T-helper 2 cell treated with Interferon-gamma antibody and Interleukin-4, amounts not matched to agents 100 ng/mL and 5 ng/mL, for 36 hours (primary cell): ENCODE measurements at regions not wholly inside any gene's neighbourhood (a gene's known extent, or its start where the extent isn't known, plus 50 kb on each side); places are given as distances from the start of the nearest gene placed in this dataset.

Source experiments
- intact Hi-C: fragments of 100-400 bp; cut with micrococcal nuclease; formaldehyde crosslinking; loops from one replicate; pipeline ENCODE4 v1.15.1; 2023

DNA sequence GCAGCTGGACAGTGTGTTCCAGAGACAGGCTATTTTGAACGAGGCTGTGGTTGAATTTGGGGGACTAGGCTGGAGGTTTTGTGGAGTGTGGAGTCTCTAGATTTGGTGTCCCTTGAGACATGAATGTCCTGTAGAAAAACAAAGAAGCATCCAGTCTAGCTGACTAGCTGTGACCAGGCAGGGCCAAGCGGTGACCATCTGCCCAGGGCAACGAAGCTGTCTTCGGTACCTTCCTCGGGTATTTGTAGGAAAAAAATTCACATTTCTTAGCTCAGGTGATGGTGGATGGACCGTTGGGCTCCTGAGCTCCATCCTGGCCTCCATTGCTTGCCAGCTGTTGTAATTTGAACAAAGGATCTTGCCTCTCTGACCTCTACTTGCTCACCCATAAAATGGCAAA lies 557.3 kb downstream of the MIAT start:
- intact Hi-C loops, result no loop called here

- intact Hi-C loops, result no loop called here
These were observed 558.5 kb downstream of the MIAT start for GRCh38 chr22:27215871-27216270.

- intact Hi-C loops, result no loop called here
These were observed 559.1 kb downstream of the MIAT start for GRCh38 chr22:27216444-27216843.

DNA sequence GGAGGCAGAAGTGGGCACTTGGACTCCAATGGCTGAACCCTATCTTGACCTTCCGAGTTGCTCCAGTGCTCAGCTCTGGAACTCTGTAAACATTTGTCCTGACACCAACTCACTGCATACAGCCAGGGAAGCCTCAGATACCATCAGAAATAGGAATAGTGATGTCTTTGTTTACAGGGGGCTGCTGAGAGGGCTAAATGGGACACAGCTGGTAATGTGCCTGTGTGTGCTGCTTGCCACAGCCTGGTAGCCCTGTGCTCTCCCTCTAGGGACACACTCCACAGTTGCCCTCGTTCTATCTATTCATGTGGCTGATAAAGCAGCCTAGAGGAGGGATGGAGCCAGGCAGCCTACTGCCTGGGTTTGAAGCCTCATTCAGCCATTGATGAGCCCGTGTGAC lies 559.8 kb downstream of the MIAT start:
- intact Hi-C loops, result no loop called here

DNA sequence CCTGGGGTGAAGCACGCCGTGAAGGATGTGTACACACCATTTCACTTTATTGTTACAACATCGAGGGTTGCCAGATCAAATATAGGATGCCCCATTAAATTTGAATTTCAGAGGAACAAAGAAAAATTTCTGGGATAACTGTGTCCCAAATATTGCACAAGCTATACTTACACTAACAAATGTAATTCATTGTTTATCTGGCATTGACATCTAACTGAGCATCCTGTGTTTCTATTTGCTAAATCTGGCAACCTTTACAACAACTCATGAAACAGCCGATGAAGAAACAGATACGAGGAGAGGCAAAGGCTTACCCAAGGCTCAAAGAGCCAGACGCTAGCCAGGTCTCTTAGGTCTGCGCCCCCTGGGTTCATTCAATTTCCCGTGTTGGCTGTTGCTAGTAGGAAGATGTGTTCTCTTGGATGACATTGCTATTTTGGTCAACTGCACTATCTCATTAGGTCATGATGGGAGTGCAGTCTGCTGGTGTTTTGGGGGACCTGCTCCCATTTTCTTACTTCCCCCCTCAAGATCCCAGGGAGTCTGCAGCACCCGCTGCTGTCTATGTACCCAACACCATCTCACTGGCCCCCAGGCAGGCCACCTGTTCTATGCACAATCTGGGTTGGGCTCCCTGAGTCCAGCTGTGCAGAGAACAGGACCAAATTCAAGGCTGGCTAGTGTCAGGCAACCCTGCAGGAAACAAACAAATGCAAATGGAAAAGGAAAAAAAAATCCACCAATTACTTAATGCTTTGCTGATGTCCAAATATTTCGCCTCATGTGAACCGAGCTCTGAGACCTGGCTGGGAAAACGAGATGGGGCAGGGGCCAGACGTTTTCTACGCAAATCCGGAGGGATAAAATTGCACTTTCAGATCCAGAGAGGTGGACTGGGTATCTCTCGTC lies 560.9 kb downstream of the MIAT start:
- intact Hi-C loops, result no loop called here

GRCh38 chr22:27219036-27219435 lies 561.6 kb downstream of the MIAT start:
- intact Hi-C loops, result no loop called here

- intact Hi-C loops, result no loop called here
These were observed 563.0 kb downstream of the MIAT start for GRCh38 chr22:27220339-27220738.

GRCh38 chr22:27222178-27222577 lies 564.8 kb downstream of the MIAT start:
- intact Hi-C loops, result no loop called here

- intact Hi-C loops, result no loop called here
These were observed 566.2 kb downstream of the MIAT start for GRCh38 chr22:27223317-27224177.

GRCh38 chr22:27224485-27225374 lies 567.3 kb downstream of the MIAT start:
- intact Hi-C loops, result no loop called here

GRCh38 chr22:27226666-27227065 lies 569.3 kb downstream of the MIAT start:
- intact Hi-C loops, result no loop called here

GRCh38 chr22:27228771-27229170 lies 571.4 kb downstream of the MIAT start:
- intact Hi-C loops, result no loop called here

- intact Hi-C loops, result no loop called here
These were observed 571.4 kb downstream of the MN1 start for GRCh38 chr22:27230189-27230588.

- intact Hi-C loops, result no loop called here
These were observed 570.3 kb downstream of the MN1 start for GRCh38 chr22:27231266-27231665.

DNA sequence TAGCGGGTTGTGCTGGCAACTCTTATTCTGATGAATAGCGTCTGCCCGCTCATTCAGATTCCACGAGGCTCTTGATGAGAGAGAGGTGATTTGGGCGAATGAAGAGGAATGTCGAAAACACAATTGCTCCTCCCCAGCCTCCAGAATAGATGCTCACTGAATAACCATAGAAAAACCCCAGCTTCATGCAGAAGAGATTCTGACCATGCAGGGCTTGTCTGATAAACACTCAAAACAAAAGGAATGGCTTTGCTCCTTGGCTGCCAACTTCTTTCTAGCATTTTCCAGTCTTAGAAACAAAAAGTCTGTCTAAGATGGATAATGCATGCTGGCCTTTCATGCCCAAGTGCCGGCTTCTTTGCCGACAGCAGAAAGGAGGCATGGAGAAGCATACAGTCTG lies 569.5 kb downstream of the MN1 start:
- intact Hi-C loops, result no loop called here

DNA sequence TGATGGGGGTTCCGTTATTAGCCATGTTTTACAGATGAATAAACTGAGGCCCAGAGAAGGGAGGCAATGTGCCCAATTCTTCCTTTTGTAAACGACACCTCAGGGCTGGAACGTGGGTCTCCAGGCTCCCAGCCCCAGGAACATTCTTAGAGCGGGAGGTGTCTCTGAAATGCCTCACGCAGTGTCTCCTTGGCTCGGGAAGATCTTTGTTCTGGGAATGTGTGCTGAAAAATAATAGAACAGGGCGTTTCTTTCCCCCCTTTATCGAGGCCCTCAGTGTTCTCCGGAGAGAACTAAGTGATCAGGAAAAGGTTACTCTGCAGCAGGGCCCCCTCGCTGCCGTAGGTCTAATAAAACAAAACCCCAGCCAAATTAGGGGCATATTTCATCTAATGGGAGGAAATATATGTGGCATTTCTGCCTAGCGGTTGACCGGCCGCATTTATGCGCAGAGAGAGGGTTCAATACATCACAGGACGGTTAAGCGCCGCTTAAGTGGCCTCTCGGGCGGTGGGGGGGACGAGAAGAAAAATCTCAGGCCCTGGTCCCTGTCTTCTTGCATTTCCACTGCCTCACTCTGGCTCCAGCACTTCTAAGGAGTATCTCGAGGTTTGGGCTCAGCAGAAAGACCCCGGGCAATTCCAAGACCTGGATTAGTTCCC lies 564.3 kb downstream of the MN1 start:
- intact Hi-C loops, result no loop called here

GRCh38 chr22:27238935-27239510 lies 562.5 kb downstream of the MN1 start:
- intact Hi-C loops, result no loop called here

DNA sequence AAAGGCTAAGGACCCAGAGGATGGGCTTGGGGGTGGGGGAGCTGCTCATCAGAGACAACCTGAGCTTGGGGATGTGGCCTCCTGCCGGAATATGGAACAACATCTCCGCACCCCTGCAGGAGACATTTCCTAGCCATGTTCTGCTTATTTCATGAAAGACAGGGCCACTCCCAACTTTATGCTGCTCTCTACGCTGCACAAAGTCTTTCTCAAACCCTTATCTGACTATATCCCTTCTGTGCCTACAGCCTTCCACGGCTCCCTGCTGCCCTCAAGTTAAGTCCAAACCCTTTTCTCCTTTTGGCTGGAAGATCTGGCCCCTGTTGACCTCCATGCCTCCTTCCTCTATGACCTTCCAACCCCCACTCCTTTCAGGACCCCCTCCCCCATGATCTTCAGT lies 562.0 kb downstream of the MN1 start:
- intact Hi-C loops, result no loop called here

- intact Hi-C loops, result no loop called here
These were observed 561.1 kb downstream of the MN1 start for GRCh38 chr22:27240298-27241075.
